ENCODE measurements at regions not wholly inside any gene's neighbourhood (a gene's known extent, or its start where the extent isn't known, plus 50 kb on each side); places are given as distances from the start of the nearest gene placed in this dataset.

DNA sequence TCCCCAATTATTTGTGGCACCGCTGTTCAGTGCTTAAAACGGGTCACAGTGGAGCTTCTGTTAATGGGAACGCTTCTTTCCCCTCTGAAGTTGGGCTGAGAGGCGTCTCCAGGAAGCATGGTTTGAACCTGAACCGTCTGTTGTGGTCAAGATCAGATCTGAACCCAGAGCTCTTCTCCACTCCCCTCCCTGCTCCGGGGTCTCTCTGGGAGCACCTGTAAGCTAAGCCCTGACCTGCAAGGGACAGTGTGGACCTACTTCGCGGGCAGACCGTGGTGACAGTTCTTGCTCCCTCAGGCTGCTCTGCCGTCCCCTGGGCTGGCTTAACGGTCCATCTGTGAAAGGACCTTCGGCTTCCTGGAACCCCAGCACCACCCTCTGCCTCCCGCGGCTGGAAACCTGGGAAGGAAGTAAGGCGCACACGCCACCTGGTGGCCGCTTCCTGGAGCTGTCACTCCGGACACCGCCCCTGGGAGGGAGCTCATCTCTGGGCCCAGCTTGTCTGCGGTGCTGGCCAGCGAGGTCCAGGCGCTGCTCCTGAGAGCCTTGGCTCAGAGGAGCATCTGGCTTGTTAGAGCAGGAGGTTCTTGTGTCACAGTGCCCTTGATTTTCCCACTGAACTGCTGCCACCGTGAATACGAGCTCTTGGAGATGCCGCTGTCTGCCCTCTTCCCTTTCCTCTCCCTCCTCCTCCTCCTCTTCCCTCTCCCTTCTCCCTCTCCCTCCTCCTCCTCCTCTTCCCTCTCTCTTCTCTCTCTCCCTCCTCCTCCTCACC lies 518.5 kb upstream of the EEF2KMT start:
- DNase-seq: peak; percentile 16

DNA sequence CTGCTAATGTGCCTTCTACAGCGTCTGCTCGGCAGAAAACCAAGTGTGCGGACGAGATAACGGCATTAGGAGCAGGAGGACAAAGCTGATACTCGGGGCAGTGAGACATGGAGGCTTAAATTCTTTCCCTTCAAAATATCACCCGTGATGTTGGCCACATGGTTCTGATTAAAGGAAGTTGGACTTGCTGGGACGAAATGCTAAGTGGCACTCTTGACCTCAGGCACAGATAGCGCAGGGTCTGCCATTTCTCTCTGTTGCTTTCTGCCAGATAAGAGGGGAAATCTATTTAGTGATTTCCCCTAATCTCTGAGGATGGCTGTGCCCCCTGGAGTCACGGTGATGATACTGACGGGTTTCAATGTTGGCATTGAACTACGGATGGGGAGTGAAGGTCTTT lies 509.6 kb upstream of the EEF2KMT start:
- no peak for DNase-seq

DNA sequence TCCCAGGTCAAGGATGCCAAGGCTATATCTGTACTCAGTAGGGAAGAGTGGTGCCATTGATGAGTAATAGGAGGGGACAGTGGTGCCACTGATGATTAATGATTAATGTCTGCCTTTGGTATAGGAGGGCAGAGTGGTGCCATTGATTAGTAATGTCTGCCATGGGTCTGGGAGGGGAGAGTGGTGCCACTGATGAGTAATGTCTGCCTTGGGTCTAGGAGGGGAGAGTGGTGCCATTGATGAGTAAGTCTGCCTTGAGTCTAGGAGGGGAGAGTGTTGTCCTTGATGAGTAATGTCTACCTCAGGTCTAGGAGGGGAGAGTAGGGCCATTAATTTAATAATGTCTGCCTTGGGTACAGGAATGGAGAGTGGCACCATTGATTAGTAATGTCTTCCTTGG lies 507.8 kb upstream of the EEF2KMT start:
- no peak for DNase-seq

- no peak for DNase-seq
These were observed 507.2 kb upstream of the EEF2KMT start for GRCh38 chr16:5604770-5605169.

- DNase-seq: no peak
These were observed 506.2 kb upstream of the EEF2KMT start for GRCh38 chr16:5603836-5604235.

DNA sequence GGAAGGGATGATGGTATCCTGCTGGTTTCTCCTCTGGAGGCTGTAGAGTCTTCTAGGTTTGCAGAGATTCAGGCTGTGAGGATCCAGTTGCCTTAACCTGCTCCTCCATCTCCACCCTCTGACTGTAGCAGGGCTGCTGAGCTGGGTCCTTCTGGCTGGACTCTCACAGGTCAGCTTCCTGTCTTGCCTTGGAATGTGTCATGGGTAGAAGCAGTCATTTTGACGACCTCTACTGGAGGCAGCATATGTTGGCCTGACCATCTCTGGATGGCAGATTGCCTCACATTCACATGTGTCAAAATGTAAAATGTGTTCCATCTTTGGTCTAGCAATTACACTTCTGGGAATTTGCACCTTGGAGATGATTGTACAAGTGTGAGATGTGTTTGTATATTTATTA lies 504.4 kb upstream of the EEF2KMT start:
- no peak for DNase-seq

GRCh38 chr16:5598793-5599192 lies 501.2 kb upstream of the EEF2KMT start:
- no peak for DNase-seq

- no peak for DNase-seq
These were observed 498.3 kb upstream of the EEF2KMT start for GRCh38 chr16:5595849-5596248.

GRCh38 chr16:5590416-5590815 lies 492.8 kb upstream of the EEF2KMT start:
- no peak for DNase-seq

GRCh38 chr16:5589812-5590373 lies 492.3 kb upstream of the EEF2KMT start:
- no peak for DNase-seq

GRCh38 chr16:5584109-5584508 lies 486.5 kb upstream of the EEF2KMT start:
- no peak for DNase-seq

DNA sequence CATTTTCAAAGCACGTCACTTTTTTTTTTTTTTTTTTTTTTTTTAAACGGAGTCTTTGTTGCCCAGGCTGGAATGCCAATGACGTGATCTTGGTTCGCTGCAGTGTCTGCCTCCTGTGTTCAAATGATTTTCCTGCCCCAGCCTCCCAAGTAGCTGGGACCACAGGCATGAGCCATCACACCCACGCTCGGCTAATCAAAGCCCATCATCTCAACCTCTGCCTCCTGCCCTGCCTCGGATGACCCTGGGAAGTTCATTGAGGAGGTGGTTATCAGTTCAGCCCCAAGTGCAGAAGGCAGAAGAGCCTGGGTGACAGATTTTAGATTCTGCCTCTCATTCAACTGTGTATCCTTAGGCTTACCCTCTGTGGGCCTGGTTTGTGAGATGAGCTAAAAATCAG lies 484.9 kb upstream of the EEF2KMT start:
- no peak for DNase-seq

DNA sequence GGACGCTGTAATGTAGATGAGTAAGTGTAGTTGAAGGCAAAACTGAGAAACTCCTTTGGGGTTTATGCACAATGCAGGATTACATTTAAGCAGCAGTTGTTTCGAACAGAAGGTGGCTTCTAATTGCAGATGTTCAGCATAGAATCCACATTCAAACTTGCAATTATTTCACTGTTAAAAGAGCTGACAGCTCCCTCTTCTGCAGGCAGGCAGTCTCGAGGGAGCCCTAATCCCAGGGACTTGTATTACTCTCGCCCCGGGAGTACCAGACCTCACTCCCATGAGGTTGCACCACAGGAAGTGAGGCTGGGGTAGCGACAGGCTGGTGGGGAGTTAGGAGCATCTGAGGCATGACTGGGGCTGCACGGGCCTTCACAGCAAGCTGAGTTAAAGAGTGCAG lies 484.3 kb upstream of the EEF2KMT start:
- no peak for DNase-seq

DNA sequence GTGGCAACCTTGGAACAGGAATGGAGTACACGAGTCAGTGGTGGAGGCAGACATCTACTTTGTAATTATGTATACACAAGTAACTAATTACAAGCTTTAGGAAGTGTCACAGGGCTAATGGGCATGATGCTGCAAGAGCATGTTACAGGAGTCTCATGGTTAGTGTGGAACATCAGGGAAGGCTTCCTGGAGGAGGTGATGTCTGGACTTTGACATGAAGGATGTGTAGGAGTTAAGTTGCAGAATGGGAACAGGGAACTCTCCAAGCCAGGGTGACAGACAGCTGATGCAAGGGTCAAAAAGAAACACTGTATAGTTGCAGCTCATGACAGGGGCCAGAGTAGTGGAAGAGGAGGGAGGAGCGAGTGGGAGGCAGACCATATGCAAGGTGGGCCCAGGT lies 483.8 kb upstream of the EEF2KMT start:
- no peak for DNase-seq

- no peak for DNase-seq
These were observed 483.2 kb upstream of the EEF2KMT start for GRCh38 chr16:5580772-5581171.

GRCh38 chr16:5580296-5580695 lies 482.7 kb upstream of the EEF2KMT start:
- no peak for DNase-seq

- no peak for DNase-seq
These were observed 481.4 kb upstream of the EEF2KMT start for GRCh38 chr16:5578980-5579379.

- no peak for DNase-seq
These were observed 479.9 kb upstream of the EEF2KMT start for GRCh38 chr16:5577463-5577862.

DNA sequence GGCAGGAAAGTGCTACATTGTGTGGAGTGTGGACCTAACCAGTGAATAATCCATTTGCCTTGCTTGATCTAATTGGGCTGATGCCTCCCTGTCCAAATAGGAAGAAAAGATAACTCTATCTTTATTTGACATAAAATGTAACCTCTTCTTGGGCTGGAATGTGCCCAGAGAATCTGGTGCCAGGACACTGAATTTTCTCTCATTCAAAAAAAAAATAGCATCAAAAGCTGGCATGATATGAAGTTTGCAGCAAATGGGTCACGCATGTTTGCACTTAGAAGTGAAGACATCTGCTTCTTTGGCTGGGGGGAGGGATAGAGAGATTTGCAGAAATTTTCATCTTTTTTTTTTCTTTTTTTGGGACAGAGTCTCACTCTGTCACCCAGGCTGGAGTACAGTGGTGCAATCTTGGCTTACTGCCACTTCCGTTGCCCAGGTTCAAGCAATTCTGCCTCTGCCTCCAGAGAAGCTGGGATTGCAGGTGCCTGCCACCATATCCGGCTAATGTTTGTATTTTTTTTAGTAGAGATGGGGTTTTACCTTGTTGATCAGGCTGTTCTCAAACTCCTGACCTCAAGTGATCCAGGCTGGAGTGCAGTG lies 478.2 kb upstream of the EEF2KMT start:
- no peak for DNase-seq

DNA sequence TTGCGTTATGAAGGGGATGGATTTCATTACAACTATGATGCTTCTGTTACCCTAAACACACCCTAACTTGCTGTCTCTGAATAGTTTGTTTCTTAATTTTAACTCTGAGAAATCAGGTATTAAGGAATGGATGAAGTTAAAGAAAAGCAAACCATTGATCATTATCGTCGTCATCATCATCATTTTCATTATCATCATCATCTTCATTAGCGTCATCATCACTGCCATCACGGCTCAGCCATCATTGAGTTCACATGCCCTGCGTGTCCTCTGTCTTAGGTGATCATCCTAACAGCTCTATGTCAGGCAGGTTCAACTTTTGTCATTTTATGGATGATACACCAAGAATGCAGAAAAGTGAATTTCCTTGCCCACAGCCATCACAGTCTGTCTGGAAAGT lies 477.5 kb upstream of the EEF2KMT start:
- DNase-seq: no peak

DNA sequence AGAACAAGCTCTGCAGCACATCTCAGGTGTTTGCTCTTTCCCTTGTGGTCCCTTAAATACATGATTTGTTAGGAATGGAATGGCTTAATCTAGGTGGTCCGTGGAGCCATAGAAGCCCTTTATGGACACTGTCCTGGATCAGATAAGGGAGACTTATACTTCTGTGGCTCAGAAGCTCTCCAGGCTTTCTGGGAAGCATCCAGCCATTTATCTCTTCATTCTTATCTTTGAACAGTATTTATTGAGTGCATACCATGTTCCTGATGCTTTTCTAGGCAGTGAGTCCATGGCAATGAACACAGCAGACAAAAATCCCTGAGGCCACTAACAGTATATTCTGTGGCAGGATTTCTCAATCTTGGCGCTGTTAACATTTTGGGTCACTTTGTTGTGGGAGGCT lies 474.5 kb upstream of the EEF2KMT start:
- DNase-seq: no peak

DNA sequence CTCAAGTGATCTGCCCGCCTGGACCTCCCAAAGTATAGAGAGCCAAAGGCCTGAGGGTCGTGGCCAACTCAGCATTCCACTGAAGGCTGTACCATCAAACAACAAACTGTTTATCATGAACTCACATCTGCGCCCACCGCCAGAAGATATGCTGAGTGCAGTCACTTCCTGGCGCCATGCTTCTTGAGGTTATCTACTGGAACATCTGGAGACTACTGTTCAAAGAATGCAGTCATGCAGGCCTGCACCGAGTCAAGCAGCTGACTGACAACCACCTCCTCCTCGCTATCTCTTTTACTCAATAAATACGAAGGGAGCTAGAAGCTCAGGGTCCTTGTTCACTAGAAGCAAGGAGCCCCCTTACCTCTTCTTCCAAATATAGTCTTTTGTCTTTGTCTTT lies 473.9 kb upstream of the EEF2KMT start:
- no peak for DNase-seq

DNA sequence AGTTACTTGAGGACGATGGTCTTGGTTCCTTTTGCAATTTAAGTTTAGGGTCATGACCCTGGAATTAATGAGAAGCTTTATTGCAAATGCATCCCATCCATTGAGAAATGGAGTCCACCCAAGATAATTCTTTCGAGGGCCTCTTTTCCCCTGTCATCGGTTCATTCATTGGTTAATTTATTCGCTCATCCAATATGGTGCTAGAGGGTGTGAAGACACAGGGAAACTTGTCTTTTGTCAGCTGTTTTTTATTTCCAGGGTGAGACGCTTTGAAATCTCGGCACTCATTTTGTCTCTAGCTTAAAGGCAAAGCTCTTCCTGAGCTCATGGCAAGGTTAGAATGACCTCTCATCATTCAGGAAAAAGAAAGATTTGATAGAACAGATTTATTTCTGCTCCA lies 464.2 kb upstream of the EEF2KMT start:
- no peak for DNase-seq

DNA sequence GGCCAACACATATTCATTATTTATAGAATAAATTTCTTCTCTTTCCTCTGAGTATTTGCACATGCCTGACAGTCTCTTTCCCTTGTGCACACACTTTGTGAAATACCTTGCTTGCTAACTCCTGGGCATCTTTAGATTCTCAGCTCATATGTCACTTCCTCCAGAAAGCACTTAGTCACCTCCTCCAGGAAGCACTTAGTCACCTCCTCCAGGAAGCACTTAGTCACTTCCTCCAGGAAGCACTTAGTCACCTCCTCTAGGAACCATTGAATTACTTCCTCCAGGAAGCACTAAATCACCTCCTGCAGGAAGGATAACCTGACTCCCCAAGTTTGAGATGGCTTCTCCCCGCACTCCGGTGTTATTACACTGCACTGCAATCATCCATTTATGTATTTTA lies 462.5 kb upstream of the EEF2KMT start:
- no peak for DNase-seq

- DNase-seq: no peak
These were observed 460.4 kb upstream of the EEF2KMT start for GRCh38 chr16:5557966-5558365.
